ENCODE measurements at regions not wholly inside any gene's neighbourhood (a gene's known extent, or its start where the extent isn't known, plus 50 kb on each side); places are given as distances from the start of the nearest gene placed in this dataset.
"Not testable (repeated sequence)": the region's sequence is repeated elsewhere in the genome, so short reads cannot be mapped to it uniquely, and the experiment has no call there.

DNA sequence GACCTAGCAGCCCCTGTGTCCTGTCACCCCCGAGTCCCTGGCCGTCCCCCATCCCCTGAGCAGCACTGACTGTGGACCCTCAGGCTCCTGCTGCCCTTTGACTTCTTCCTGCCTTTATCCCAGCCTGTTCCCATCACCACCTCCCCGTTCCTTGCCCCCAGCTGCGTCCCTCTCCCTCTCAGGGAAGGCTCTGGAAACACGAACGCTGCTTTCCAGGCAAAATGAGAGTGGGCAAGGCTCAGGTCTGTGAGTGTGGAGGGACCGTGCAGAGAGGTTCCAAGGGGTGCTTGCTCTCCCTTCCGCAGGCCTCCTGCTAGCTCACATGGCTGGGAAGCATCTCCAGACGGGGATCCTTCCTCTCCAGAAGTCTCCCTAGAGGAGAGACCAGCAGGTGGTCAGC is 501.8 kb upstream of the SALL3 start:
- DNase-seq (ENCODE audit: low spot score): no peak
- intact Hi-C loops (cut with DNase I): no loop called here

DNA sequence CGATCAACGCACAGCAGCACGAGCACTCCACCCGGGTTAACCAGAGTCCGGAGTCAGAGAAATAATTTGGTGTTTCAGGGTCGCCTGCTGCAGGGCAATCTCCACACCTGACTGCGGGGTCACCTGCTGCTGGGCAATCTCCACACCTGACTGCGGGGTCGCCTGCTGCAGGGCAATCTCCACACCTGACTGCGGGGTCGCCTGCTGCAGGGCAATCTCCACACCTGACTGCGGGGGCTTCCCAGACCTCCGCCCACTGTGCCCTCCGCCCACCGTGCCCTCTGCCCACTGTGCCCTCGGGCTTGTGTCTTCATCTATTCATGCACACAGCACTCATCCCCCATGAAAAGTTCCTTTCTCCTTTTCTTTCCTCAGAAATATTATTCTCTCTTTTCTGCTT is 500.2 kb upstream of the SALL3 start:
- DNase-seq (ENCODE audit: low spot score): no peak
- intact Hi-C loops (cut with DNase I): no loop called here

DNA sequence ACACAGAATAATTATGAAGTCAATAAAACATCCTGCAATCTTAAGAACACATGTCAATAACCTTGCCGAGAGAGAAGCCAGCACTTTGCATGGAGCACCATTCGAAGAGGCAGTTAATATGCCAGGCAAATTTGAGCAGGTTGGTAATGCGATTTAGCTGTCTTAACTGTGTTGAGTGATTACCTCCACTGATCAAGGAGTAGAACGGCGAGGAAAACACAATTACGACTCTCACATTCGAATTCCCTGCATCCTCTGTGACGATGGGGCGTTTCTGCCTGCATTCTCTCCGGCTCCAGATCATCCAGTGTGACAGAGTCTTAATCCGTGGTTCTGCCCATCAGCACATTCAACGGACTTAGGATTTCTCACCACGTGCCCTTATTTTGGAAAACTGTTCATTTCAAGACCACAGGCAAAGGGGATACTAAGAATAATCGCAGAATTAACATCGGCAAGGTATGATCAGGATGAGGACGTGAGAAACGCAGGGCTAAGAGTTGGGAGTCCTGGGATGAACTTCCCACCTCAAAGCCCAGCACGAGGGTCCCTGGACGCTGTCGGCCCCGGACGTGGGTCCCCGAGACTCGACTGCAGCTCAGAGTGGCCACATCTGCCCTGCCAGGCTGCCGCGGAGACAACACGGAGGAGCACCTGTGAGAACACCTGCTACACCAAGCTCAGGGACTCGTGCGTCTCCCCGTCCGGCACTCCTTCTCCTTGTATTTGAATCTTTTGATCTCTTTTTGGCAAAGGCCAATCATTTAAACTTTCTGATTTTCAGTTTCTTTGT is 499.2 kb upstream of the SALL3 start:
- intact Hi-C loops (cut with DNase I): no loop called here
- DNase-seq (ENCODE audit: low spot score): no peak

DNA sequence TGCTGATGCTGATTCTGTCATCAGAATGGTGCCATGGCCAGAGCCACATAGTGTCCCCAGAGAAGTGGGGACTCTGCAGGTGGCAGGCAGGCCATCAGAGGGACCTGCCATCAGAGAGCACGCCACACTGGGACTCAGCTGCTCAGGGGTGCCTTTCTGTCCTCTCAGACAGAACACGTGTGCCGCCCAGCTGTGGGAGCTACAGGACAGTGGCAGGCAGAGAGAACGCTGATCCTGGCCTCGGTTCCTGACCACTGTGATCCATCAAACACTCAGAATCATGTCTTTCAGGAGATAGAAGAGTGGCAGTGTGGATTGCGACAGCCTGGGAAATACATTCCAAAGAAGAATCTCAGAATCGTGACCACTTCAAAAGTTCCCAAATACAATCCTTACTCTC is 497.2 kb upstream of the SALL3 start:
- intact Hi-C loops (cut with DNase I): no loop called here
- no peak for DNase-seq (ENCODE audit: low spot score)

DNA sequence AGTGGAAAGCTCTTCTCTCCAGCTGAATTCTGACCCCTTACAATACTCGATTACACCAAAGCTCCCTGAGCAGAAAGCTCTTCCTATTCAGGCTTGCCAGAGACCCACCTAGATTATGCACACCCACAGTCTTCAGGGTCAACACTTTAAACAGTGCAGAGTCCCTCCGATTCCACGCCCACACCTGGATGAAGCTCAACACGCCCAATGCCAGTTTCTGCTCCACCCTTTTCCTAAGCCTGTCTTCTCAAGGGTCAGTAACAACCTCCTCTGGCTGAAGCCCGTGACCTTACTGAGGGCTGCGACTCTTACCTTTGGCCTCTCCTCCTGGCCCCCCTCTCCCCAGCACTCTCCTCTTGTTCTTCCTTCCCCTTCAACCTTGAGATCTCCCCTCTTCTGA is 492.0 kb upstream of the SALL3 start:
- no peak for DNase-seq (ENCODE audit: low spot score)
- intact Hi-C loops (cut with DNase I): no loop called here

DNA sequence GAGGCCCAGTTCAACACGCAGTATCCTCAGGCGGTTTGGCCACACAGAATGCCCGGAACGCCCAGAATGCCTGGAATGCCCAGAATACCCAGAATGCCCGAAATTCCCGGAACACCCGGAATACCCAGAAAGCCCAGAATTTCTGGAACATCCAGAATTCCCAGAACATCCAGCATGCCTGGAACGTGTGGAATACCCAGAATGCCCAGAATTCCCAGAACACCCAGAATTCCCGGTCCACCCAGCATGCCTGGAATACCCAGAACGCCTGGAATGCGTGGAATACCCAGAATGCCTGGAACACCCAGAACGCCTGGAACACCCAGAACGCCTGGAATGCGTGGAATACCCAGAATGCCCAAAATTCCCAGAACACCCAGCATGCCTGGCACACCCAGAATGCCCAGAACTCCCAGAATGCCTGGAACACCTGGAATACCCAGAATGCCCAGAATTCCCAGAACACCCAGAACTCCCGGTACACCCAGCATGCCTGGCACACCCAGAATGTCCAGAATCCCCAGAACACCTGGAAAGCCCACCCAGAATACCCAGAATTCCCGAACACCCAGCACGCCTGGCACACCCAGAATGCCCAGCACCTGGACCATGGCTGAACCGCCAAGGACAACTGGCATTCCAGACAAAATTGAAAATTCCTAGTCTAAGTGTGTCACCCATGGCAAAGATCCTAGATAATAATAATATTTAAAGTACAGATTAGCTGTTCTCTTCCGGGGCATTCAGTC is 487.4 kb upstream of the SALL3 start:
- intact Hi-C loops (cut with DNase I): no loop called here
- DNase-seq (ENCODE audit: low spot score): no peak

DNA sequence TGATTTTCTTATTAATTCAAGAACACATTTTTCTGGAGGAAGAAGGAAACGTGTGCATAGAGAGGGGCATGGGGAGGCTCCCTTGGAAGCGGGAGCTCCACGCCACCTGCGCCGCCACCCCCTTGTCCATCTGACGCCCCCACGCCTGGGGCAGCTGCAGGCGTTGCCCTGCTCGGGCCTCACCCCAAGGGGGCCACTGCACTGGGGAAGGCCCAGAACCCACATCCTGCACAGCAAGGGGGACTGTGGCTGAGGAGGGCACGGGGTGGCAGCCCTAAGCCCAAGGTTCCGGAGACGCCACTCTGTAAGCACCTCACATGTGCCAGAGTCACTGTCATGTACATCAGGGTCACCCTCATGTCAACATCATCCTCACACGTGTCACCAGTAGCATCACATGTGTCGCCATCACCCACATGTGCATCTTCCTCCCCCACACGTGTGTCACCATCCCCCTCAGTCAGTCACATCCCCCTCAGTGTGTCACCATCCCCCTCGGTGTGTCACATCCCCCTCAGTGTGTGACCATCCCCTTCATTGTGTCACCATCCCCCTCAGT is 486.7 kb upstream of the SALL3 start:
- no peak for DNase-seq (ENCODE audit: low spot score)
- intact Hi-C loops (cut with DNase I): no loop called here

DNA sequence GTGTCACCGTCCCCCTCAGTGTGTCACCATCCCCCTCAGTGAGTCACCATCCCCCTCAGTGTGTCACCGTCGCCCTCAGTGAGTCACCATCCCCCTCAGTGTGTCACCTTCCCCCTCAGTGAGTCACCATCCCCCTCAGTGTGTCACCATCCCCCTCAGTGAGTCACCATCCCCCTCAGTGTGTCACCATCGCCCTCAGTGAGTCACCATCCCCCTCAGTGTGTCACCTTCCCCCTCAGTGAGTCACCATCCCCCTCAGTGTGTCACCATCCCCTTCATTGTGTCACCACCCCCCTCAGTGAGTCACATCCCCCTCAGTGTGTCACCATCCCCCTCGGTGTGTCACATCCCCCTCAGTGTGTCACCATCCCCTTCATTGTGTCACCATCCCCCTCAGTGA is 486.1 kb upstream of the SALL3 start:
- intact Hi-C loops (cut with DNase I); DNase-seq (ENCODE audit: low spot score): not testable (repeated sequence)

DNA sequence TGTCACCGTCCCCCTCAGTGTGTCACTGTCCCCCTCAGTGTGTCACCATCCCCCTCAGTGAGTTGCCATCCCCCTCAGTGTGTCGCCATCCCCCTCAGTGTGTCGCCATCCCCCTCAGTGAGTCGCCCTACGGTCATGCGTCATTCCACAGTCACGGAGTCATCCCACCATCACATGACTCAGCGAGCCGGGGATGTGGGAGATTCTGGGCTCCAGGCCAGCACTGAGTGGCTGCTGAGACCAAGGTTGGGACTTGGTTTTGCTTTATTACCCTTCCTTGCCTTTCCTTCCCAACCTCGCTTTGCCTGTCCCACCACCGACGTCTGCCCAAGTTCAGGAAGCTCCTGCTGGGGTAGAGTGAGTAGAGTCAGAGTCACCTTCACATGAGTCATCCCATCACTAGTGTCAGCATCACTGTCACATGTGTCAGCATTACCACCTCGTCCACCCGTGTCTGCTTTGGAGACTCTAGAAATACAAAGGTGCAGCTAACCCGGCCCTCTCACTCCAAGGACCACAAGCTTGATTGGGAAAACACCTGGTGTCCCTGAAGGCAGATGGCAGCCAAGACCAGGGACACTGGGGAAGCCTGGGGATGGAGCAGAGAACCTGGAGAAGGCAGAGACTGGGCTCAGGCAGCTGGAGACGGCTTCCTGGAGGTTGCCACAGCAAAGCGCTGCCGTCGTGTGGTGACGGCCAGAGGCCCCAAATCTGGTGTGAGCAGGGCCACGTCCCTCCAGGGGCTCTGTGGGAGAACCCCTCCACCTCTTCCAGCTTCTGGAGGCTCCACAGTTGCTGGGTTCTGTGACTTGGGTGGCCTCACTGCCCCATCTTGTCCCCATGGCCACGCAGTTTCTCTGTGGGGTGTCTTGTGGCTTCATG is 485.2 kb upstream of the SALL3 start:
- intact Hi-C loops (cut with DNase I): no loop called here
- DNase-seq (ENCODE audit: low spot score): no peak

DNA sequence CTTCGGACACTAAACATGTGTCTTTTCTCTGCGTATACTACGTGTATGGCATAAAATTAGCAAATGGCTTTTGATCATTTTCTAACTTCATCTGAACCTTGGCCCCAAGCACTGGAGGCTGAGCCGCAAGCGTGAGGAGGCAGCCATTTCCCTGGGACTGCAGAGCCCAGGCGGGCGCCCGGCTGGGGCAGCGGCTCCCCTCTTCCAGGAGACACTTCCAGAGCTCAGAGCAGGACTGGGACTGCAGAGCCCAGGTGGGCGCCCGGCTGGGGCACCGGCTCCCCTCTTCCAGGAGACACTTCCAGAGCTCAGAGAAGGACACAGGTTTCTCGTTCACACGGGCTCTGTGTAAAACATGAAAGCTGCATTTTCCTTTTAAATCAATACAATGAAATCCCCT is 484.1 kb upstream of the SALL3 start:
- intact Hi-C loops (cut with DNase I): no loop called here
- no peak for DNase-seq (ENCODE audit: low spot score)

DNA sequence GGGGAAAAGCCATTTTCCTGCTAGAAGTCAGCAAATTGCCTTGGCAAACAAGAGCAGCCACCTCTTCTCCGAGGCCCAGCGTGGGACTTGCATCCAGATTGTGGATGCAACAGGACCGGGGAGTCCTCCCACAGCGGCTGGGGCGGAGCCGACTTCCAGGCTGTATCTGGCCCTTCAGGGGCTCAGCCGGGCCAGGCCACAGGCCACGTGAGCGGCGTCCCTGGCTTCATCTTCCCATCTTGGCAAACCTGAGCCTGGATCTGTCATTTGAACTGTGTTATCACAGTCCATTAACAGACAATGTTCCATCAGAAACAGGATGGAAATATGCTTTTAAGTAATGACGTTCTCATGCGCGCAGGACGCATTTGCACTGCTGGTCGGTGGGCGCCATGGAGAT is 483.5 kb upstream of the SALL3 start:
- no peak for DNase-seq (ENCODE audit: low spot score)
- intact Hi-C loops (cut with DNase I): no loop called here

DNA sequence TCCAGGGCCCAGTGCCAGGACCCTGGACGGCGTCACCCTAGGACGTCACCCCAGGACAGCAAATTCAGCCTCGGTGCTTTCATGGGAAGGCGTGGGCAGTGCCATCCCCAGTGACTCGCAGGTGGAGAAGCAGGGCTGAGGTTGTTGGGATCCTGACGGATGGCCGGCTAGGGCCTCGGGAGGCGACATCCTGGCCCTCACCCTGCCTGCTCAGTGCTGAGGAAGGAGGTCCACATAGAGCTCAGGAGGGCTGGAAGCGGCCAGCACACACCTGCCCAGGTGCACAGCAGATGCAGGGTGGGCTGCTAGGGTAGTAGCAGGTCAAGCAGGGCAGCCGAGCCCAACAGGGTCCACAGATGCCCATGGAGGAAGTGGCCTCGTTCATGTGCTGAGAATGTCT is 482.0 kb upstream of the SALL3 start:
- intact Hi-C loops (cut with DNase I): no loop called here
- no peak for DNase-seq (ENCODE audit: low spot score)

DNA sequence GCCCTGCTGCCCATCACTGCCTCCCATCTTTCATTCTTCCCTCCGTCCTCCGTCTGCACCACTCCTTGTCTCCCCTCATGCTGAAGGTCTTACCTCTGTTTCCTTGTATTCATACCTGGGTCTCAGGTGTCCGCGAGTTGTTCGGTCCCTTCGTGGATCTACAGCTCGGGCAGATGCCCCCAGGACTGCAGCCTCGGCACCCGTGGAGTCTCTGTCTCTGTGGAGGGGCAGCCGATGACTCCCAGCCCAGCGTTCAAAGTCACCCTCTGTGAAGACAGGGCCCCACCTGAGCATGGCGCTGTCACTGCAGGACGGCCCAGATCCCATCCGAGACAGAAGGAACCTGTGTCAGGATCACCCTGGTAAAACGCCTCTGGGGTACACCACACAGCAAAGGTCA is 480.0 kb upstream of the SALL3 start:
- intact Hi-C loops (cut with DNase I): no loop called here
- no peak for DNase-seq (ENCODE audit: low spot score)

DNA sequence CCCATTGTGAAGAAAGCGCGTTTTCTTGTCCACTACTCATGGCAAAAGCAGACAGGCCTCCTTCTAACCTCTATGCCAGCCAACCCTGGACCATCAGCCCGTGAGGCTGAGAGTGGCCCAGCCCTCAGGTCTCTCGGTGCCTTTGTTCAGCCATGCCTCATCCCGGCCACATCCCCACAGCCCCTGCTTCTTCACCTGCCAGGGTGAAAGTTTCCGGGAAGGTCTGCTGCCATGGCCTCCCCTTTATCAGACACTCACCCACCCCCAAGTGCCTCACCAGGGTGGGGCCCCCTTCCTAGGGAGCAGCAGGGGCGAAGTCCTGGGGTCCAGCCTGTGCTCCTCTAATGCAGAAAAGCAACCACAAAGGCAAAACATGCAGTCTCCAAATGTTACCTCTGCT is 478.4 kb upstream of the SALL3 start:
- intact Hi-C loops (cut with DNase I): no loop called here
- no peak for DNase-seq (ENCODE audit: low spot score)

DNA sequence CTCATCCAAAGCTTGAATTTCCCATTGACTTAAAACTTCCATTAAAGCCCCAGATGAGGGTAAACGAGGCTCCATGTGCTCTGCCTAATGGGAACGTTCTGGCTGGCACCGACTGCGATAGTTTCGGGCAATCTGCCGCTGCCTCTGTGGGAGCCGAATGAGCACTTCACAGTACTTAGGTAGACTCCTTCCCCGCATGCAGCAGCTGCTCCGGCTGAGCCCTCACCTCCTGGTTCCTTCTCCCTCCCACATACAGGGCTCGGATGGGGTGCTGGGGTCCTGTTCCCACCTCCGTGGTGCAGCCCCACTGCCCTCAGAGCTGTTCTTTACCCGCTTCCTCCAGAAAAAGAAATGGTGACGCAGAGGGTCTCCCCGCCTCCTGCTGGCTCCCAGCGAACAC is 476.5 kb upstream of the SALL3 start:
- DNase-seq (ENCODE audit: low spot score): no peak
- intact Hi-C loops (cut with DNase I): no loop called here

DNA sequence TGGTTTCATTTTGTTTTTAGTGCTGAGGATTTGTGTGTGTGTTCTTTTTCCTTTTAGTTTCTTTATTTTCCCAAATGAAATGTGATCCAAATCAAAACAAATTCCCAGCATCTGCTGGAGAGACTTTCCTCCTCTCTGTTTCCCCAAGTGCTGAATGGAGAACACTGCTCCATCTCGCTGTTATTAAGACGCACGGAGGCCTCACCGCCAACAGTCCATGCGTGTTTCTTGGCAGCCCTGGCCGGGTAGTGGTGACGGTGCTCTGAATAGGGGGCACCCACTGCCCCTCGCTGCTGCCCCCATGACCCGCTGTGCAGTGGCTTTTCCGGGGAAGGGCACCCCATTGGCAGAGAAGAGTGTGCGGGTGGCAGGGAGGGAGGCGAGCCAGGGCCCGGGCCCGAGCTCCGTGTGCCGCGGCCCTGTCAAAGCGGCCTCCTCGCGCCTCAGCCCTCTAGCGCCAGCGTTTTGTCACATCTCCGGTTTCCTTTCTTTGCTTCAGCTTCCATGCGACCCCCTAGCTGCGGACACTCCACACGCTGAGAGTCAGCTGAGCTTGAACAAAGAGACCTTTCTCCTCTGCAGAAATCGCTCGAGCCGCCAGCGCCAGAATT is 473.7 kb upstream of the SALL3 start:
- DNase-seq (ENCODE audit: low spot score): no peak
- intact Hi-C loops (cut with DNase I): no loop called here

DNA sequence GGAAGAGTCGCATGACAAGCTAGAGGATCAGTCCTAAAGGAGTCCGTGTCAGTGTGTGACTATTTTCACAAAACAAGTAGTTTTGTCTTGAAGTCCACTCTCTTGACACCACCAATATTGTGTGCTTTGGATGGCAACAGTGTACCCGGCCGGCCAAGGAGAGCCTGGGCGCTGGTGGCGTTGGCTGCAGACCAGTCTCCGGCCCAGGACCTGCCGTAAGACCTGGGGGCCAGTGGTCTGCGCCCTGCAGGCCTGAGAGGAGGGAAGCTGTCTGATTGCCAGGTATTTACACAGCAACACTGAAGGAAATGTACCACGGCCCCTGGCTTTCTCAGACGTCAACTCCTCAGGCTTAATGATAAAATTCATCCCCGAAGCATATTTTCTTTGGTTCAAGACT is 472.4 kb upstream of the SALL3 start:
- intact Hi-C loops (cut with DNase I): no loop called here
- DNase-seq (ENCODE audit: low spot score): no peak

DNA sequence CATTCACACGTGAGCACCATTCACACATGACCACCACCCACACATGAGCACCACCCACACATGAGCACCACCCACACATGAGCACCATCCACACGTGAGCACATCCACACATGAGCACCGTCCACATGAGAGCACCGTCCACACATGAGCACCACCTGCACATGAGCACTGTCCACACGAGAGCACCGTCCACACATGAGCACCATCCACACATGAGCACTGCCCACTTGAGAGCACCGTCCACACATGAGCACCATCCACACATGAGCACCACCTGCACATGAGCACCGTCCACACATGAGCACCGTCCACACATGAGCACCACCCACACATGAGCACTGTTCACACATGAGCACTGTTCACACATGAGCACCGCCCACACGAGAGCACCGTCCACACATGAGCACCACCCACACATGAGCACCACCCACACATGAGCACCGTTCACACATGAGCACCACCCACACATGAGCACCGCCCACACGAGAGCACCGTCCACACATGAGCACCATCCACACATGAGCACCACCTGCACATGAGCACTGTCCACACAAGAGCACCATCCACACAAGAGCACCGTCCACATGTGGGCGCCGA is 471.3 kb upstream of the SALL3 start:
- DNase-seq (ENCODE audit: low spot score); intact Hi-C loops (cut with DNase I): not testable (repeated sequence)

DNA sequence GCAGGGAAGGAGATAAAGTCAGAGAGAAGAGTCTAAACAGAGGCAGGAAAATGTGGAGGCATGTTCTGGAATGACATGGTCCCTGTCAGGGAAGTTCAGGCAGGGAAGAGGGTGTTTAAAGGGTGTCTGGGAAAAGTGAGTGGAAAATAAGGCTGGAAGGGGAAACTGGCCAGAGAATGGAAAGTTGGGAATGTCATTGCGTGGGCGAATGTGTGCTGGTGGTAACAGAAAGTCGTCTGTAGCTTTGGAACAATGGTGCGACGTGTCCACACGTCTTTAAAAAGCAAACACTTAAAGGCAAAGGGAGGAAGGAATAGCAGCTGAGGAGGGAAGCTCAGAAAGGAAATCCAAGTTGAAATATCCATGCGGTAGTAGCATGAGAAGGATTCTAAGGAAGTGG is 469.5 kb upstream of the SALL3 start:
- intact Hi-C loops (cut with DNase I): no loop called here
- no peak for DNase-seq (ENCODE audit: low spot score)
